ENCODE measurements at regions not wholly inside any gene's neighbourhood (a gene's known extent, or its start where the extent isn't known, plus 50 kb on each side); places are given as distances from the start of the nearest gene placed in this dataset.
"Not testable (repeated sequence)": the region's sequence is repeated elsewhere in the genome, so short reads cannot be mapped to it uniquely, and the experiment has no call there.

DNA sequence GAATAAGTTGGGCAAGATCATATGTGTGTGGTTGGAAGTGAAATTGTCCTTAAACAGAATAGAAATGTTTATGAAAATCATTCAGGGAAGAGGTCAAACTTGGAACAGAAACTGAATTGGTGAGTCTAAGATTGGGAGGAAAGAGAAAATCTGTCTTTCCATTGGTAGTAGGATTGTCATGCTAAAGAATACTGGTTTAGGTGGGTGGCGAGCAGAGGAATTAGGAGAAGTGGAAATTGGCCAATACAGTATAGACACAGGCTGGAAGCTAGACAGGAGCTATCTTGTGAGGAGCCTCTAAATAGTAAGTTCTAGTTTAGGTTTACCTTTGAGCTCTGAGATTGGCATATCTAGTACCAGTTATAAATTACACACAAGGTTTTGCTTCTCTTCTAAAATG lies 80.9 kb upstream of the KYNU start:
- DNase-seq (ENCODE audit: extremely low spot score, unreplicated experiment) = no peak
- Mint-ChIP-seq H3K27me3 (ENCODE audit: unreplicated experiment) (no peaks in the 10 kb centered on the region), H3K9me3 (ENCODE audit: unreplicated experiment) (no peaks in the 10 kb centered on the region), H3K27ac (ENCODE audit: unreplicated experiment) (peak overlapping the region; percentile 3), H3K4me1 (ENCODE audit: unreplicated experiment) (peaks cover 17% of the 10 kb centered on the region), H3K4me3 (ENCODE audit: unreplicated experiment) (no peak overlapping the region), H3K36me3 (ENCODE audit: unreplicated experiment) (no peaks in the 10 kb centered on the region)
- TF ChIP-seq, protein P1, sequence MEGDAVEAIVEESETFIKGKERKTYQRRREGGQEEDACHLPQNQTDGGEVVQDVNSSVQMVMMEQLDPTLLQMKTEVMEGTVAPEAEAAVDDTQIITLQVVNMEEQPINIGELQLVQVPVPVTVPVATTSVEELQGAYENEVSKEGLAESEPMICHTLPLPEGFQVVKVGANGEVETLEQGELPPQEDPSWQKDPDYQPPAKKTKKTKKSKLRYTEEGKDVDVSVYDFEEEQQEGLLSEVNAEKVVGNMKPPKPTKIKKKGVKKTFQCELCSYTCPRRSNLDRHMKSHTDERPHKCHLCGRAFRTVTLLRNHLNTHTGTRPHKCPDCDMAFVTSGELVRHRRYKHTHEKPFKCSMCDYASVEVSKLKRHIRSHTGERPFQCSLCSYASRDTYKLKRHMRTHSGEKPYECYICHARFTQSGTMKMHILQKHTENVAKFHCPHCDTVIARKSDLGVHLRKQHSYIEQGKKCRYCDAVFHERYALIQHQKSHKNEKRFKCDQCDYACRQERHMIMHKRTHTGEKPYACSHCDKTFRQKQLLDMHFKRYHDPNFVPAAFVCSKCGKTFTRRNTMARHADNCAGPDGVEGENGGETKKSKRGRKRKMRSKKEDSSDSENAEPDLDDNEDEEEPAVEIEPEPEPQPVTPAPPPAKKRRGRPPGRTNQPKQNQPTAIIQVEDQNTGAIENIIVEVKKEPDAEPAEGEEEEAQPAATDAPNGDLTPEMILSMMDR (IDR thresholded peaks at IDR 0.05) = no peak

- H3K27ac Mint-ChIP-seq (ENCODE audit: unreplicated experiment) = peak overlapping the region; percentile 3
- H3K9me3 Mint-ChIP-seq (ENCODE audit: unreplicated experiment) = no peaks in the 10 kb centered on the region
- H3K4me1 Mint-ChIP-seq (ENCODE audit: unreplicated experiment) = peaks cover 17% of the 10 kb centered on the region
- TF ChIP-seq, protein P1 (IDR thresholded peaks at IDR 0.05) = peak; percentile 30
- no peak for DNase-seq (ENCODE audit: extremely low spot score, unreplicated experiment)
- H3K36me3 Mint-ChIP-seq (ENCODE audit: unreplicated experiment) = no peaks in the 10 kb centered on the region
- H3K4me3 Mint-ChIP-seq (ENCODE audit: unreplicated experiment) = no peak overlapping the region
- no peaks in the 10 kb centered on the region for H3K27me3 Mint-ChIP-seq (ENCODE audit: unreplicated experiment)
Observed at GRCh38 chr2:142796161-142796560, 81.3 kb upstream of the KYNU start.

DNA sequence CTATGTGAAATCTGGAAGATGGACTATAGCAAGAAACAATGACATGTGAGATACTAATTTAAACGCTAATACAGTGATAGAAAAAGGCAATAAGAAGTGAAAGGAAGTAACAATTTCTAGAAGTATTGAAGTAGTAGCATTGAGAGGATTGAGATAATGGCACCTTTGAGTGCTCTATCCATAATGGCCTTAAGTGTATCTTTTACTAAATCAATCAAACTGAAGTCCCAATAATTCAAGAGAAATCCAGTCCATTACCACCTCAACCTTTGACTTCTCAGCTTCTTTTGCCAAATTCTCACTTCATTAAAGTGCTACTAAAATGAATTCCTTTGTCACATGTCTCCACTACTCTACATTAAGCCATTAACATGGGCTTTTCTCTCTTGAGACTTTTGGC lies 82.6 kb upstream of the KYNU start:
- Mint-ChIP-seq H3K27ac (ENCODE audit: unreplicated experiment) (no peak overlapping the region), H3K4me3 (ENCODE audit: unreplicated experiment) (no peak overlapping the region)

GRCh38 chr2:142792328-142792727 lies 85.1 kb upstream of the KYNU start:
- DNase-seq (ENCODE audit: extremely low spot score, unreplicated experiment); H3K9me3 Mint-ChIP-seq (ENCODE audit: unreplicated experiment); H3K27me3 Mint-ChIP-seq (ENCODE audit: unreplicated experiment); H3K27ac Mint-ChIP-seq (ENCODE audit: unreplicated experiment); H3K4me3 Mint-ChIP-seq (ENCODE audit: unreplicated experiment); H3K36me3 Mint-ChIP-seq (ENCODE audit: unreplicated experiment): not testable (repeated sequence)
- peaks cover 17% of the 10 kb centered on the region for H3K4me1 Mint-ChIP-seq (ENCODE audit: unreplicated experiment)

More for the DNA sequence above, 82.6 kb upstream of the KYNU start:
- Mint-ChIP-seq H3K4me1 (ENCODE audit: unreplicated experiment) (peaks cover 17% of the 10 kb centered on the region), H3K9me3 (ENCODE audit: unreplicated experiment) (peaks cover 5% of the 10 kb centered on the region), H3K36me3 (ENCODE audit: unreplicated experiment) (no peaks in the 10 kb centered on the region), H3K27me3 (ENCODE audit: unreplicated experiment) (no peaks in the 10 kb centered on the region)
- DNase-seq (ENCODE audit: extremely low spot score, unreplicated experiment) = no peak
- TF ChIP-seq, protein P1 (IDR thresholded peaks at IDR 0.05) = no peak

- Mint-ChIP-seq H3K27me3 (ENCODE audit: unreplicated experiment) (no peaks in the 10 kb centered on the region), H3K9me3 (ENCODE audit: unreplicated experiment) (peaks cover 5% of the 10 kb centered on the region), H3K4me3 (ENCODE audit: unreplicated experiment) (no peak overlapping the region), H3K27ac (ENCODE audit: unreplicated experiment) (no peak overlapping the region), H3K36me3 (ENCODE audit: unreplicated experiment) (no peaks in the 10 kb centered on the region), H3K4me1 (ENCODE audit: unreplicated experiment) (peaks cover 13% of the 10 kb centered on the region)
- TF ChIP-seq, protein P1 (IDR thresholded peaks at IDR 0.05) = no peak
- no peak for DNase-seq (ENCODE audit: extremely low spot score, unreplicated experiment)
Observed at GRCh38 chr2:142791335-142791734, 86.1 kb upstream of the KYNU start.
